Renal pelvis (tissue), 1 donor: ENCODE measurements at regions not wholly inside any gene's neighbourhood (a gene's known extent, or its start where the extent isn't known, plus 50 kb on each side); places are given as distances from the start of the nearest gene placed in this dataset.
A peak's percentile ranks its signal among the peaks of the same experiment; 100 is the strongest.

Experiments used
- DNase-seq: peaks from one replicate; pipeline ENCODE4 v3.0.0-alpha.2; 2013

GRCh38 chr6:100135977-100136376, 142.0 kb upstream of the MCHR2 start:
- DNase-seq: no peak

DNA sequence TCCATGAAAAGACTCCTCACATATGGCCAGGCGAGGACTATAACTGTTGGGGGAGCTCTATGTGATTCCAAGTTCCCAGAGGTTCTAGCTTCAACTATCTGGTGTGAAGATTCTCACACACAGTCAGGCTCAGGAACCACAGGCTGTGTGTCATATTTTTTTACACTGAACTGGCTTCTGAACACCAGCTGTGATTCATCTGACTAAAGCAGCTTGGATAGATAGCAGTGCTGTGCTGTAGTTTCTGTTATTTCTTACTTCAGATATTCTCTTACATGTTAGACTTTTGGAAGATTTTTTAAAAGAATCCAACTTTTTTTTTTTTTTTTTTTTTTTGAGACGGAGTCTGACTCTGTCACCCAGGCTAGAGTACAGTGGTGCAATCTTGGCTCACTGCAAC, 140.7 kb upstream of the MCHR2 start:
- no peak for DNase-seq

- no peak for DNase-seq
These were observed 140.3 kb upstream of the MCHR2 start for GRCh38 chr6:100134297-100134696.

GRCh38 chr6:100132005-100132404, 138.0 kb upstream of the MCHR2 start:
- DNase-seq: no peak

- DNase-seq: no peak
These were observed 136.6 kb upstream of the MCHR2 start for GRCh38 chr6:100130630-100131029.

DNA sequence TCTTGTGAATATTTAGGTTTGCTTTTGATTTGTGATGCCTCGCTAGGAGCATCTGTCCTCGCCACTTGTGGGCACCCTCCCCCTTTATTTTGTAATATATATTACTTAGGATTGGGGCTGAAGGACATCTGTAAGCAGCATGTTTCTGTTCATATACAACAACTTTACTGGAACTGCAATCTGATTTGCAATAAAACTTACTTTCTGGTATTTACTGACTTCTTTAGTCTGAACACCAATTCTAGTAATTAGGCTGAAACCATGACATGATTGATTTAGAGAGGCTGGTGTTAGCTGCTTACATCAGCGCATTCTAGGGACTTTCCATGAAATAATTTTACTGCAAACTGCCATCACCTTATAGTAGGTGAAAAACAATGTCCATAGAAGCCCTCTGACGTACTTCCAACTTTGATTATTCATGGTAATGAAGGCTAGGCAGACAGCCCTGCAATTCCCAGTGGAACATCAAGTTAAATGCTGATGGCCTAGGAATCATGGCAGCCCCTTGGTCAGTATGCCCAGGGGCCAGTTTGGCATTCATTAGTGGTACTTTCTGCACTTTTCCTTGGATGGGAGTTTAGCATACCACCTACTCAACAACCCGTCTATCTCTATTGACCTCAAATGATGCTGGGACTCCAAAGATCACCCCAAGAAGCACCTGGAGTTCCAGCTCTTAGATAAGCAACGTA, 132.9 kb upstream of the MCHR2 start:
- DNase-seq: no peak

- no peak for DNase-seq
These were observed 128.0 kb upstream of the MCHR2 start for GRCh38 chr6:100121854-100122609.

DNA sequence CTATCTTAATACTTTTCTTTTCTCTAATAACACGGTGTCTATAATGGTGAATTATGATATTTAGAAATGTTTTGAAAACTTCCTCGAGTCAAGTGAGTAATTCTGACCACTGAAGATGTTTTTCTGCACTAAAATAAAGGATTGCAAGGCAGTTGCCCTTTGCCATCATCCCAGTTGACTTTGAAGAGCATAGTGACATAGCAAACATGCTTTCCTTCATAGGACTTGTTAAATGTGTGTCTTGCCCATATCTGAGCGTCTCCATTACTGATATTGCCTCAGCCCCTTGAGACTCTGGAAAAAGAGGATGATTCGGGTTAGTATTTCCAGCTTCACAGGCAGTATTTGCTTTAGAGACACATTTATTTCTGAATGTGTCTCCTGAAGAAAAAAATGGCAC, 125.2 kb upstream of the MCHR2 start:
- DNase-seq: no peak

GRCh38 chr6:100118301-100118700, 124.3 kb upstream of the MCHR2 start:
- no peak for DNase-seq

GRCh38 chr6:100117680-100118079, 123.7 kb upstream of the MCHR2 start:
- no peak for DNase-seq

DNA sequence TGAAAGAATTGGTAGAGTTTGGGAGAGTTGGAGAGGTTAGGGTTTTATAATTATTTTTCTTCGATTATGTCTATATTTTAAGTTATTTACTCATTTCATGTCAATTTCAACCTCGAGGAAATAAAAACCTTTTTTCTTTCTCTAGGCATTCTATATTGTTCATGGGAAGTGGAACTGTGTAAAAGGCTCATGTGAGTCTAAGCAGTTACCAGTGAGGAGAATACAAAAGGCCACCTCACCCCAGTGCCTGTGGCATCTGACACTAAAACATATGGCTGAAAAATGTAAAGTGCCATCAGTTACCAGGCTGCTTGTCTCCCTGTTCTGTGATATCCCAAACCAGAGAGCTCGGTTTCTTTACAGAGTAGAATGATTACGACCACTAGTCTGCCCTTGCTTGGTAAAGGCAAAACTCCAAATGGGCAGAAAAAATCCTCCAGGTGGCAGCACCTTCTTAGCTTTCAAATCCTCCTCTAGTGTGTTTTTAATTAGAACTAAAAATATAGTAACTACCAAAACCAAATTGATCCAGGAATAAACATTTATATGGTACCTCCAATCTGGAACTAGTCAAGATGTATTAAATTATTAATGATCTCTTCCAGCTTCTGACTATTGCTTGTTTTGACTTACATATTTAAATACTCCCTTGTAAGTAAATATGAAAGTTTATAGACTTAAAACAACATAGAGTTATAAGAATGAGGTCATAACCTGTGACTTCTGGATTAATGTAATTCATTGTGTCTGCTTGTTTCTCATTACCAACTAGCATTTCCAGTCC, 122.6 kb upstream of the MCHR2 start:
- peak; percentile 67 for DNase-seq

GRCh38 chr6:100115407-100116101, 121.5 kb upstream of the MCHR2 start:
- no peak for DNase-seq

DNA sequence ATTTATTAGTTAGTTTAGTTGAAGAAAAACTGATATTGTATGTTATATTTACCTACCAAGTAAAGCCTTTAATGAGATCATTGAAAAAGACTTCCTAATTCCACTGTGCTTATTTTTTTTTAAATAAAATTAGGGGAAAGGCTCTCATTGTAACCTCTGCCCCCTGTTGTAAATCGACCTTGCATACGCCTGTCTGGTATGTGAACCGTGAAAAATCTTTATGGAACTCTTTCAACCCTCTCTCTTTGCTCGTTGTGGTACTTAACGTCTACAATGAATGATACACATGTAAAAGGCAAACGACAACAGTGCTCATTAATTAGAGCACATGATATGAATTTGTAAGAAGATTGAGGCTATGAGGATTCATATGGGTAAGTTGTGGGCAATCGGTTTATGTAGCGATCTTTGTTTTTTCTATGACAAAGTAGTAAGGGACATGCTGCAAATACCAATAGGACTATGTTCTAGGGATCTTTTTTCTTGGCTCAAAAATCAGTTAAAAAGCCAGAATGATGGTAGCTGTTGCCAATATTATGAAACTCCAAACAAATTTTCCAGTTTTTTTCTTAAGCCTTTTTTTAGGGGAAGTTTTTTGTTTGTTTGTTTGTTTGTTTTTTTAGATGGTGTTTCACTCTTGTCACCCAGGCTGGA, 119.0 kb upstream of the MCHR2 start:
- no peak for DNase-seq

- no peak for DNase-seq
These were observed 112.0 kb upstream of the MCHR2 start for GRCh38 chr6:100105919-100106529.

GRCh38 chr6:100105138-100105537, 111.1 kb upstream of the MCHR2 start:
- DNase-seq: no peak

DNA sequence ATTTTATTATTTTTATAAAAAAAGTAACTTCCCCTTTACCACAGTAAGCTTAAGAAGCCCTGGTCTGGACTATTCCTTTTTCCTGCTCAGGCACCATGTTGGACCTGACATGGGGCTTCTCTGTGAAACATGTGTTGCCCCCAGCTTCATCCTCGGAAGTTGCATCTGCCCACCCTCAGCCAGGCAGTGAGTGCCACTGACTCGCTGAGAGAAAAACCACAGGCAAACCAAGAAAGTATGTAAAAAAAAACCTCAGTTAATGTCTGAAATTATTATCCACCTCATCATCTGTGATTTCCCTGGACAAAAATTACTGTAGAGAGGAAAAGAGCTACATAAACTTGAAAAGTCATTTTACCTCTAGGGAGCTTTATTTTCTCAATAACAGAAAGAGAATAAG, 109.9 kb upstream of the MCHR2 start:
- DNase-seq: no peak

GRCh38 chr6:100103194-100103593, 109.2 kb upstream of the MCHR2 start:
- DNase-seq: no peak

DNA sequence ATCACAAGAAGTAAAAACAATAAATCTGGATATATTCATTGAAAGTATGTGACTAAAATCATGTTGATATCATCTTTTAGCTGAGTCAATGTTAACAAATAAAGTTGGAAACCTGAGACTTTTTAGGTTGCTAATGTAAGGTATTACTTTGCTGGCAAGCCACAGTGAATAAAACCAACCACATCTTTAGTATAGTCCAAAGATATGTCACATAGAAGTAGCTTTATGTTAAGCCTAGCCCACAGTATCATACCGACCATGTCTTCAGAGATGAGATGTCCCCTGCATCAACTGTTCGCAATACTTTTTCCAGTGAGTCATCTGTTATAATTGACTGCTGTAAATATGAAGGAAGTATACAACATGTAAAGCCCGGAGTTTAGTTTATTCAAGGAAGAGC, 107.6 kb upstream of the MCHR2 start:
- DNase-seq: no peak

GRCh38 chr6:100100776-100101175, 106.8 kb upstream of the MCHR2 start:
- DNase-seq: no peak

DNA sequence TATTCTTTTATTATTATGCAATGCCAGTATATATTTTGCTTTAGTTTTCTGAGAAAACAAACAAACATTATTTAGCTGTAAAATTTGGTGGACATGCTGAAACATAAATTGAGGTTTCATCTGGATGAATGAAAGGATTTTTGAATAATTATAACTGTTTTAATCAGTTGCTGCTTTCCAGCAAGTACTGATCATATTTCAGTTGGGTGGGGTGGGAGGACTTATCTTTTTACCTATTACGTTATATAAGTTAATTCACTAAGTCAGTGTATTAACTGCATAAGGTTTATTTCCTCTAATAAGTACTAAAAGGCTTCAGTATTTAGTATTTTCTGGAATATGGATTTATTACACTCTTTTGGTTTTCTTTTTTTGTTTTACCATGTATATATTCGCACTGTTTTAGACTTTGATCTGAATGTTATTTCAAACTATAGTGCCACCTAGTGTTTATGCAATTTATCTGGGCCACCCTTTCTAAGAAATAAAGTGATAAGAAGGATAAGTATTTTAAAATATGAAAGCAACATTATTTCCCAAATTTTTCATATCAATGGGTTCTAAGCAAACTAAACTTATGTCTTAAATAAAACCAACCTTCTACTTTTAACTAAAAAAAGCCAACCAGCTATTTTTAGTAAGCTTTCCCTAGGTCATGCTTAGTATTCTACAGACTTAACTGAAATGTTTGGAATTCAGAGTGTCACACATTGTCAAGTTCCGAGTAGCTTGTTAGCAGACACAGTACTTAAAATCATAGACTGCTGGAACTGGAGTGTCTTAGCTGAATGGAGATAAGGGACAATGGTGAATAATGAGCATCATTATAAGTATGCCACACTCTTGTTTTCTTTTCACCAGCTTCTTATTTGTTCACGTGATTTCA, 105.4 kb upstream of the MCHR2 start:
- peak; percentile 12 for DNase-seq
